ENCODE measurements at regions not wholly inside any gene's neighbourhood (a gene's known extent, or its start where the extent isn't known, plus 50 kb on each side); places are given as distances from the start of the nearest gene placed in this dataset.

DNA sequence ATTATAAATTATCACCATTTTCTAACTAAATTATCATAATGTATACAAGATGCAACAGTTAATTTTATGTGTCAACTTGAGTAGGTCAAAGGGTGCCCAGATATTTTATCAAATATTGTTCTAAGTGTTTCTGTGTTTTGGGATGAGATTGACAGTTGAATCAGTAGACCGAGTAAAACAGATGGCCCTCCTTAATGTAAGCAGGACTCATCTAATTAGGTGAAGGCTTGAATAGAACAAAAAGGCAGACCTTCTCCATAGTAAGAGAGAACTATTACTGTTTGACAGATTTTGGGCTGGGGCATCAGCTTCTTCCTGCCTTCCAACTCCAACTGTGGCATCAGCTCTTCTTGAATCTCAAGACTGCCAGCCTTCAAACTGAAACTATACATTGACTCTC, 185.8 kb downstream of the TRAM1L1 start:
- Histone ChIP-seq H3K4me2 (ENCODE audit: low read depth, low read length, poor library complexity, severe bottlenecking) (no peak overlapping the region), H2AFZ (ENCODE audit: low read length) (no peak overlapping the region), H3F3A (ENCODE audit: low read depth) (no peaks in the 10 kb centered on the region), H3K9me2 (replicated peaks; ENCODE audit: low read depth, low read length) (no peaks in the 10 kb centered on the region), H3K27me3 (ENCODE audit: insufficient read depth, low read length, poor library complexity, severe bottlenecking) (no peaks in the 10 kb centered on the region), H3K4me1 (ENCODE audit: insufficient read depth, low read length, poor library complexity, severe bottlenecking) (no peaks in the 10 kb centered on the region), H3K9ac (ENCODE audit: low read depth, low read length, poor library complexity, severe bottlenecking) (no peak overlapping the region), H3K36me3 (ENCODE audit: insufficient read depth, low read length) (no peaks in the 10 kb centered on the region), H3K79me2 (ENCODE audit: insufficient read depth, low read length) (no peaks in the 10 kb centered on the region), H3K9me3 (ENCODE audit: insufficient read depth, low read depth, low read length) (no peaks in the 10 kb centered on the region), H4K20me1 (ENCODE audit: insufficient read depth, low read length, poor library complexity, severe bottlenecking) (no peaks in the 10 kb centered on the region), H3K4me3 (ENCODE audit: low read length, poor library complexity, severe bottlenecking) (no peak overlapping the region)
- TF ChIP-seq EZH2phosphoT487 (IDR thresholded peaks at IDR 0.05; ENCODE audit: borderline replicate concordance): no peak
- TF ChIP-seq, protein P1, sequence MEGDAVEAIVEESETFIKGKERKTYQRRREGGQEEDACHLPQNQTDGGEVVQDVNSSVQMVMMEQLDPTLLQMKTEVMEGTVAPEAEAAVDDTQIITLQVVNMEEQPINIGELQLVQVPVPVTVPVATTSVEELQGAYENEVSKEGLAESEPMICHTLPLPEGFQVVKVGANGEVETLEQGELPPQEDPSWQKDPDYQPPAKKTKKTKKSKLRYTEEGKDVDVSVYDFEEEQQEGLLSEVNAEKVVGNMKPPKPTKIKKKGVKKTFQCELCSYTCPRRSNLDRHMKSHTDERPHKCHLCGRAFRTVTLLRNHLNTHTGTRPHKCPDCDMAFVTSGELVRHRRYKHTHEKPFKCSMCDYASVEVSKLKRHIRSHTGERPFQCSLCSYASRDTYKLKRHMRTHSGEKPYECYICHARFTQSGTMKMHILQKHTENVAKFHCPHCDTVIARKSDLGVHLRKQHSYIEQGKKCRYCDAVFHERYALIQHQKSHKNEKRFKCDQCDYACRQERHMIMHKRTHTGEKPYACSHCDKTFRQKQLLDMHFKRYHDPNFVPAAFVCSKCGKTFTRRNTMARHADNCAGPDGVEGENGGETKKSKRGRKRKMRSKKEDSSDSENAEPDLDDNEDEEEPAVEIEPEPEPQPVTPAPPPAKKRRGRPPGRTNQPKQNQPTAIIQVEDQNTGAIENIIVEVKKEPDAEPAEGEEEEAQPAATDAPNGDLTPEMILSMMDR (conservative IDR thresholded peaks at IDR 0.05; ENCODE audit: low read length): no peak

DNA sequence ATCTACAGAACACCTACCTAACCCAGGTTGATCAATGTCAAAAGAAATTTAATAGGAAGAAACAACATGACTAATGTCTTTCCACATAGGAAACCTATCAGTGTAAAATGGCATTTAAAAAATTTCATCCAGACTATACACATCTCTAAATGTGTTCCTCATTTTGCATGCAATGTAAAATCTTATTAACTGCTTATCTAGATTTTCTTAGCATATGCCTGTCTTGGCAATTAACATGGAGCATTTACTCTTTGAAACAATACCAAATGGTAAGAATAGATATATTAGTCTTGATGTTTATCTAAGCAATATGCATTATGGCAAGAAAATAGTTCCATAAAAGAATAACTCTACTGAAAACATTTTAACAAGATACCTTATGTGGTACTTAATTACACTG, 199.8 kb downstream of the TRAM1L1 start:
- Histone ChIP-seq H3K9ac (ENCODE audit: low read depth, low read length, poor library complexity, severe bottlenecking) (no peak overlapping the region), H3K4me3 (ENCODE audit: low read length, poor library complexity, severe bottlenecking) (no peak overlapping the region), H4K20me1 (ENCODE audit: insufficient read depth, low read length, poor library complexity, severe bottlenecking) (no peaks in the 10 kb centered on the region), H3K9me2 (replicated peaks; ENCODE audit: low read depth, low read length) (peaks cover 7% of the 10 kb centered on the region; the same call in 1 of the 2 replicates), H3F3A (ENCODE audit: low read depth) (no peaks in the 10 kb centered on the region), H3K27me3 (ENCODE audit: insufficient read depth, low read length, poor library complexity, severe bottlenecking) (no peaks in the 10 kb centered on the region), H3K4me2 (ENCODE audit: low read depth, low read length, poor library complexity, severe bottlenecking) (no peak overlapping the region), H2AFZ (ENCODE audit: low read length) (no peak overlapping the region), H3K36me3 (ENCODE audit: insufficient read depth, low read length) (no peaks in the 10 kb centered on the region), H3K79me2 (ENCODE audit: insufficient read depth, low read length) (no peaks in the 10 kb centered on the region), H3K4me1 (ENCODE audit: insufficient read depth, low read length, poor library complexity, severe bottlenecking) (no peaks in the 10 kb centered on the region), H3K9me3 (ENCODE audit: insufficient read depth, low read depth, low read length) (no peaks in the 10 kb centered on the region)
- TF ChIP-seq EZH2phosphoT487 (IDR thresholded peaks at IDR 0.05; ENCODE audit: borderline replicate concordance): no peak
- TF ChIP-seq, protein P1 (conservative IDR thresholded peaks at IDR 0.05; ENCODE audit: low read length): no peak

GRCh38 chr4:116882503-116882902, 202.9 kb downstream of the TRAM1L1 start:
- no peak overlapping the region for H3K9ac ChIP-seq (ENCODE audit: low read depth, low read length, poor library complexity, severe bottlenecking)
- TF ChIP-seq, protein P1 (conservative IDR thresholded peaks at IDR 0.05; ENCODE audit: low read length): no peak
- no peak for TF ChIP-seq EZH2phosphoT487 (IDR thresholded peaks at IDR 0.05; ENCODE audit: borderline replicate concordance)
- H3K4me3 ChIP-seq (ENCODE audit: low read length, poor library complexity, severe bottlenecking): no peak overlapping the region
- no peaks in the 10 kb centered on the region for H3K9me3 ChIP-seq (ENCODE audit: insufficient read depth, low read depth, low read length)
- H3K4me2 ChIP-seq (ENCODE audit: low read depth, low read length, poor library complexity, severe bottlenecking): no peak overlapping the region
- peaks cover 7% of the 10 kb centered on the region; the same call in 1 of the 2 replicates for H3K9me2 ChIP-seq (replicated peaks; ENCODE audit: low read depth, low read length)
- H3K4me1 ChIP-seq (ENCODE audit: insufficient read depth, low read length, poor library complexity, severe bottlenecking): no peaks in the 10 kb centered on the region
- H4K20me1 ChIP-seq (ENCODE audit: insufficient read depth, low read length, poor library complexity, severe bottlenecking): no peaks in the 10 kb centered on the region
- H3K79me2 ChIP-seq (ENCODE audit: insufficient read depth, low read length): no peaks in the 10 kb centered on the region
- H3F3A ChIP-seq (ENCODE audit: low read depth): no peaks in the 10 kb centered on the region
- H3K27me3 ChIP-seq (ENCODE audit: insufficient read depth, low read length, poor library complexity, severe bottlenecking): no peaks in the 10 kb centered on the region
- no peak overlapping the region for H2AFZ ChIP-seq (ENCODE audit: low read length)
- H3K36me3 ChIP-seq (ENCODE audit: insufficient read depth, low read length): no peaks in the 10 kb centered on the region
